ENCODE measurements at regions not wholly inside any gene's neighbourhood (a gene's known extent, or its start where the extent isn't known, plus 50 kb on each side); places are given as distances from the start of the nearest gene placed in this dataset.

DNA sequence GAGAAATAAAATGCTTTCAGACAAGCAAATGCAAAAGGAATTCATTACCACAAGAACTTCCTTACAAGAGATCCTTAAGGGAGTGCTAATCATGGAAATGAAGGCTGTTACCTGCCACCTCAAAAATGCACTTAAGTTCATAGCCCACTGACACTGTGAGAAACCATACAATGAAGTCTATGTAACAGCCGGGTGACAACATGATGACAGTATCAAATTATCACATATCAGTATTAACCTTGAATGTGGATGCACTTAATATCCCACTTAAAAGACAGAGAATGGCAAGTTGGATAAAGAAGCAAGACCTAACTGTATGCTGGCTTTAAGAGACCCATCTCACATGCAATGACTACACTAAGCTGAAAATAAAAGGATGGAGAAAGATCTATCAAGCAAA lies 403.4 kb upstream of the MC4R start:
- no peak for DNase-seq (ENCODE audit: low spot score)

DNA sequence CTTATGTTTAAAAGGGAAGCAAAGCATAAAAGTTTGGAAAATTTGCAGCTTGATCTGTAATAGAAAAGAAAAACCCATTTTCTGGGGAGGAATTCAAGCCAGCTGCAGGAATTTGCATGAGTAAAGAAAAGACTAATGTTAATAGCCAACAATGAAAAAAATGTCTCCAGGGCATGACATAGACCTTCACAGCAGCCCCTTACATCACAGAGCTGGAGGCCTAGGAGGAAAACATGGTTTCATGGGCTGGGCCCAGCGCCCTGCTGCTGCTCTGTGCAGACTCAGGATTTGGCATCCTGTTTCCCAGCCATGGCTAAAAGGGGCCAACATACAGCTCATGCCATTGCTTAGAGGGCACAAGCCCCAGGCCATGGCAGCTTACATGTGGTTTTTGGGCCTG lies 411.6 kb upstream of the MC4R start:
- no peak for DNase-seq (ENCODE audit: low spot score)

DNA sequence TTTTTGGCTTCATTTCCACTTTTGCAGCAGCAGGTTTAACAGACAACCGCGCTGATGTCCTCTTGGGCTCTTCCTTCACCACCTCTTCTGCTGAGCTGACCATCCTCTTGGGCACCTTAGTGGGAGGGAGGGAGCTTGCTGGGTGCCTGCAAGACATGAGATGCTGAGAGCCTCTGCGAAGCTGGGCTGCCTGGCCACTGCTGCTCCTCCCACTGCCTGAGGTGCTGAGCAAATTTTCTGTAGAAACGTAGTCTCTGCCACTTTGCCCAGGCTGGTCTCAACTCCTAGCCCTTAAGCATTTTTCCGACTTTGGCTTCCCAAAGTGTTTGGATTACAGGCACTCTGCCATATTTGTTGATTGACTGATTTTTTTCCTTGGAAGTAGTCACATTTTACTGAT lies 422.2 kb upstream of the MC4R start:
- no peak for DNase-seq (ENCODE audit: low spot score)

DNA sequence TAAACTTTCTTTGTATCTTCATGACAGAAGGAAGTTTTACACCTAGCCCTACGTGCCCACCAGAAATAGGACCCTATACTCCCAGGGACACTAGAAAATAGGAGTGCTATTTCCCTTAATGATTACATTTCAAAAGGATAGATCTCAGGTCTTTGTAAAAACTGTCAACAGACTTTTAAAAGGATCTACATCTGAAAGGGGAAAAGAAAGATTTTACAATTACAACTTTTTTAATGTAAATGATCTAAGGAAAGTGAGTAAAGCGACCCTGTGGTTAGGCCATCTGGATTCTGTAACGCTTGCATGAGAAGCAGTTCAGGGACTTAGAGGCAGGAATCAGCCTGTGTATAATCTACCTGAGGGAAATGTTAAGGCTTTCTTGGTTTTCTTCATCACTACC lies 431.8 kb upstream of the MC4R start:
- DNase-seq (ENCODE audit: low spot score): no peak

DNA sequence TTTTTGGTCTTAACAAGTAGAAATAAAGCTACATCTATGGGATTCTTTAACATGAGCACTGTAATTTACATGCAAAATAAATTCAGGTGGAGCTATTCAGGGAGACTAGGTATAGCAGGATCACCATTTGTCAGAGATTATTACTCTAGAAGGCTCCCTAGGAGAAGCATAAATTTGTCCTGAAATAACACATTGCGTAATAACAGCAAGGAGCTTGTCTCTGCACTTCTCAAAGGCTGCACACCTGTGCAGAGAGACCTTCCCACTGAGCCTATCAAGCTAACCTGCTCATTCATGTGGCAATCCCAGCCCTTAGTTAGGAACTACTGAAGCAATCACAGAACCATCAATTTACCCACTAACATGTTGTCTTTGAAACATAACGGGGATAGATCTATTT lies 437.4 kb upstream of the MC4R start:
- no peak for DNase-seq (ENCODE audit: low spot score)

DNA sequence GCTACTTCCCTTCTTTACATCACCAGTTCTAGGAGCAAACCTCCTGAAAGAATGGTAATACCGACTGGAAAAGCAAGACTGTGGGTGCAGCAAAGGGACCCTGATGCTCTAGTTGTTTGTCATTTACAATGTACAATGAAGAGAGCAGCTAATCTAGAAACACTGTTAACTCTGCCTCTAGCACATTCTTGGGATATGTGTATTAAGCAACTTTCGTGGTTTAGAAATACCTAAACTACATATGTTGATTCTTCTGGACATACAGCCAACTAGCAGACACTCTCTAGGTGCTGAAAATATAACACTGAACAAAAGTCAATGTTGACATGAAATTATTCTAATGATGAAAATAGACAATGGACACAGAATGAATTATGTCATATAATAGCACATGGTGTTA lies 440.3 kb upstream of the MC4R start:
- DNase-seq (ENCODE audit: low spot score): no peak

DNA sequence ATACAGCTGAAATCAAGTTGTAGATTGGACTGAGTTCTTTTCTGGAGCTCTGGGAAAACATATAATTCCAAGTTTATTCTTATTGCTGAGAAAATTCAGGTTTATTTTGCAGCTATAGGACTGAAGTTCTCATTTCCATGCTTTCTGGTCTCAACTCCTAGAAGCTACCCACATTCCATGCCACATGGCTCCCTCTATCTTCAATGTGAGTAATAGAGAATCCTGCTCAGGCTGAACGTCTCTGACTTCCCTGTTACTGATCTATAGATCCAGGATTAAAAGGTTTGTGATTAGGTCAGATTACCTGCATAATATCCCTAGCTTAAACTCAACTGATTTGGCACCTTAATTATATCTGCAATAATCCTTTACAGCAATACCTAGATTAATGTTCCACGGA lies 453.8 kb upstream of the MC4R start:
- DNase-seq (ENCODE audit: low spot score): no peak

DNA sequence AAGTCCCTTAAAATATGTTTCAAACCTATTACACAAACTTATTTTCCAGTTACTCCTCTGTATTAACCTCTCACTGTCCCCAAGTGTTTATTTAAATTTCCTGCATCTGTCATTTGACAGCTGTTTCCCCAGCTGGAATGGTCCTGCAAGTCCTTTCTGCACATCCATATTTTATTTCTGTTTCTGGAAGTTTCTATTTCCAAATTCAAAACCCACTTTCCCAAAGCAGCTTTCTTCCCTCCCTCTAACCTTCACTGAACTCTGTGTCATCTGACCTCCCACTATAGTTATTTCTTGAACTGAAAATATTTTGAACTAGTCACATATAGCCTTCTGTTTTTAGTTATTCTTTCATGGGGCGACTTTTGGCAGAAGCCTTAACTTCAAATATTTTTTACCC lies 459.4 kb upstream of the MC4R start:
- DNase-seq (ENCODE audit: low spot score): no peak

DNA sequence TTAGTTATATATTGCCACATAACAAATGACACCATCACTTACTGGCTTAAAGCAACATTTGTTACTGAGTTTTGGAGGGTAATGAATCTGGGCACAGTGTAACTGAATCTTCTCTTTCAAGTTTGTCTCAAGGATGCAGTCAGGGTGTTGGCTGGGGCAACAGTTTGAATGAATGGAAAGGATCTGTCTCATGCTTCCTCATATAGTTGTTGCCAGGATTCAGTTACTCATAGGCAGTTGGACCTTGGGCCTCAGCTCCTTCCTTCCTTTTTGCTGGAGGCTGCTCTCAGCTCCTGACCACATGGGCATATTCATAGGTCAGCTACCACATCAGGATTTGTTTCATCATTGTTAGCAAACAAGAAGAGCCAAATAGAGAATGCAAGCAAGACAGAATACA lies 466.1 kb upstream of the MC4R start:
- peak; percentile 88 for DNase-seq (ENCODE audit: low spot score)

DNA sequence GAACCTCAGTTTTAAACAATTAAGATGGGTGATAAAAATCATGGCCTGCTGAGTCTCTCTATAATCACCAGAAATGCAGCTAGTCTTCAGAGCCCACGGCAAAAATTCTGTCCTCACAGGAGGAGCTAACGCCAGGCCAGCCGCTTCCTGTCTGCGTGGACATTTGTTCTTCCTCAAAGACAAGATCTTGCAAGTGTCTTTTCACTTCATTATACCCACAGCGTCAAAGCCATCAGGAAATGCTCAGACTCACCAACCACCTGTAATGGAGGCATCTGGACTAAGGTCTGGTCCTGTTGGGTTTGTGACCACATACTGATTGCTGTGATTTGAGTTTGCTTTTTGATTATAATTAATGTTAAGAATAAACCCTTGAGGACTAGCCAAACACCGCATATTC lies 473.8 kb upstream of the MC4R start:
- DNase-seq (ENCODE audit: low spot score): no peak

DNA sequence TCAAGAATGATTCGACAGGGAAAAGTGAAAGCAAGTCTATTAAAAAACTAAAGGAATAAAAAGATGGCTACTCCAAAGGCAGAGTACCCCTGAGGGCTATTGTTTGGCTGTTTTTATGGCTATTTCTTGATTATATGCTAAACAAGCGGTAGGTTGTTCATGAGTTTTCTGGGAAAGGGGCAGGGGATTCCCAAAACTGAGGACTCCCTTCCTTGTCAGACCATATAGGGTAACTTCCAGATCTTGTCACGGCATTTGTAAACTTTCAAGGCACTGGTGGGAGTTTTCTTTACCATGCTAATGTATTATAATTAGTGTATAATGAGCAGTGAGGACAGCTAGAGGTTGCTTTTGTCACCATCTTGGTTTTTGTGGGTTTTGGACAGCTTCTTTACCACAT lies 474.9 kb upstream of the MC4R start:
- DNase-seq (ENCODE audit: low spot score): no peak

DNA sequence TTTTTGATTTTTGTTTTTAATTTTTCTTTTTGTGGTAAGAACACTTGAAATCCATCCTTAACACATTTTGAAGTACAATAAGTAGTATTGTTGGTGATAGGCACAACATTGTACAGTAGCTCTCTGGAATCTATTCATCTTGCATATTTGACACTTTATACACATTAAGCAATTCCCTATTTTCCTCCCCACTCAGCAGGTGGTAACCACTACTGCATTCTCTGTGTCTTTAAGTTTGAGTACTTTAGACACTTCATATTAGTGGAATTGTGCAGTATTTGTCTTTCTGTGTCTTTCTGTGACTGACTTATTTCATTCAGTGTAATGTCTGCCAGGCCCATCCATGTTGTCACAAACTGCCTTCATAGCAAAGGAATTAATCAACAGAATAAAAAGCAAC lies 471.7 kb upstream of the CDH20 start:
- DNase-seq (ENCODE audit: low spot score): no peak

DNA sequence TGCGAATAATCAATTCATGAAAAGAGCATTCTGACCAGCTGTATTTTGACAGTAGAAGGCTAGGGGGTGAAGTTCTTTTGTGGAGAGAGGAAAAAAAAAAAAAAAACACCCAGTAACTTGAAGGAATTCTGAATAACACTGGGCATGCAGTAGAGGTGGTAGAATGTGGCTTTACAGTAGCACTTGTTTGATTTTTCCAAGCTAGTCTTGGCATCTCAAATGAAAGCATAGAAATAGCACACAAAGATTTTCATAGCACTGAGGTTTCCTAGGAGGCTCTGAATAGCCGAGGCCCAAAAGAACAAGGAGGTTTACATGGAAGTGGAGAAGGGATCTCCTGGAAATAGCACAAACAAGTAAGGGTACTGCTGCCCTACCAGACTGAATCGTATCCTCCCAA lies 470.2 kb upstream of the CDH20 start:
- DNase-seq (ENCODE audit: low spot score): no peak

DNA sequence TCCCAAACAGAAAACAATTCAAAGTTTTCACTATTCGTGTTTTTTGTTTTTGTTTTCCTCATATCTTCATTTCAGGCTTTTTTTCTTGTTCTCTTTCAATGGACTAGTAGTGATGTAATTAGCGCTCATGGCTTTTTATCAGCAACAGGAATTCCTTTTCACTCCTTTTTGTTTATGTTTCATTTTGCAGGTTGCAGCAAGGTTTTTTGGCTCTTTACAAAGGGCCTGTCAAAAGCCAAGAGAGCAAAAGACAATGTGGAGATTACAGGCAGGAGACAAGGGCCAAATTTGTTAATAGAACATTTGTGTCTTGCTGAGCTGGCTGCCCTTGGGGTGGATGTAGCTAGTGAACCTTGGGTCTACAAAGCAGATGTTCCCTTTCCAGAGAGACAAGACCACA lies 467.4 kb upstream of the CDH20 start:
- no peak for DNase-seq (ENCODE audit: low spot score)

DNA sequence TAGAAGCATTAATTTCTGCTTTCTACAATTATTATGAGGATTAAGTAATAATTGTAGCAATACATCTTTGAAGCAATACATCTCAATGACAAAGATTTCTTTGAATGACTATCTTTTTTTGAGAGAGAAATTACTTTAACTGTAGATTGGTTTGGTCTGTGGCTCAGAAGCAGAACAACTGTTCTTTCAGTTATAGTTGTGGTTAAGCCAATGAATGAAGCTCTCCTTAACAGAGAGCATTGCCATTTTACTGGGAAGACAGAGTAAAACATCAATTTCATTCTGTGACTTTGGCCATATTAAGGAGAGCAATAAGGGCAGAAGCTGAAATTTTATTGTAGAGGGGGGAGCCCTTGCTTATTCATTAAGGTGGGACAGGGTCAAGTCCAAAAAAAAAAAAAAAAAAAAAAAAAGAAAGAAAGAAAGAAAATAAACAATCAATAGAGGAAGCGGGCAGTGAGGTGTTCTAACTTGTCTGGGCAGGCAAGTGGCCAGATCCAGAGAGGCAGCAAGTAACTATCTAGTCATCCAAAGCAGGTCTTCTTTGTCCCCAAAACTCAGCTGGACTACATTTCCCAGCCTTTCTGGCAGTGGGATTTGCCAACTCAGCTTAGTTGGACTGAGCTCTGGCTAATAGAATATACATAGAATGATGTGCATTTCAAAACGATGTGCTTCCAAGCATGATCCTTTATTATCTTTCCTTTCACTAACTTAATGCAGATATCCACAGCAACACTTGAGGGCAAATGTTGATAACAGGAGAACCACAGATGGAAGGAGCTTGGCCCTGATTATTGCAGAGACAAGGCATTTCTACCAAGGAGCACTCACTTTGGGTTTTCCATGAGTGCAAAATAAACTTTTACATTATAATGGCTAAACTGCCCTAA lies 462.7 kb upstream of the CDH20 start:
- no peak for DNase-seq (ENCODE audit: low spot score)

DNA sequence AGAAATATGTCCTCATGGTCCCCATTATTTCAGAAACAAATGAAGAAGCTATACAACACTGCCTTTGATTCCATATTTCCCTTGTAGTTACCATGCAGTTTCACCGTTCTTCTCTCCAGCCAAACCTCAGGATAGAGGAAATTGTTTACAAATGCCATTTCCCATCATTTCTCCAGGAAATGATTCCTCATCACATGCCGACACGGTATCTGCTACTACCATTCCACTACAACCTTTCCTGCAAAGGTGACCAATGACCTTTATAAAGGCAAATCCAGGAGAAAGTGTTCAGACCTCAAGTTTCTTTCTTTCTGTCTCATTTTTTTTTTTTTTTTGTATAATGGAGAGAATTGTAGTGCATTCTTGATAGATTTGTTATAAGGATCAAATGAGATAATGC lies 460.8 kb upstream of the CDH20 start:
- DNase-seq (ENCODE audit: low spot score): no peak

DNA sequence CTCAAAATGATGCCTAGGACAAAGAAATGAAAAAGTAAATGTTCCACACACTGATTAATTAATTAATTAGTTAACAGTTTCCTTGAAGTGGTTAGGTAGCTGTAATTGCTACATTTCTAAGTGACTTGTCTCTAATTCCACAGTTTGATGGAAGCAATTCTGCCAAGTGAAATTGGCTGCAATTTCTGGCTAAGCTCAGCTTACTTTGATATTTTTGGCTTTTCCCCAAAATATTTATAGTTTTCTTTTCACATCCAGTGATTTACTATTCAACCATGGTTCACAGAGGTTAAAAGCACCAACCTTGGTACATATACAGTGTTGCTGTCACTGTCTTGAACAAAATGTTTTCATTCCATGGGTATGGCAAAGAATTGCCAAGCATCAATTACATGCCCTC lies 459.5 kb upstream of the CDH20 start:
- no peak for DNase-seq (ENCODE audit: low spot score)

DNA sequence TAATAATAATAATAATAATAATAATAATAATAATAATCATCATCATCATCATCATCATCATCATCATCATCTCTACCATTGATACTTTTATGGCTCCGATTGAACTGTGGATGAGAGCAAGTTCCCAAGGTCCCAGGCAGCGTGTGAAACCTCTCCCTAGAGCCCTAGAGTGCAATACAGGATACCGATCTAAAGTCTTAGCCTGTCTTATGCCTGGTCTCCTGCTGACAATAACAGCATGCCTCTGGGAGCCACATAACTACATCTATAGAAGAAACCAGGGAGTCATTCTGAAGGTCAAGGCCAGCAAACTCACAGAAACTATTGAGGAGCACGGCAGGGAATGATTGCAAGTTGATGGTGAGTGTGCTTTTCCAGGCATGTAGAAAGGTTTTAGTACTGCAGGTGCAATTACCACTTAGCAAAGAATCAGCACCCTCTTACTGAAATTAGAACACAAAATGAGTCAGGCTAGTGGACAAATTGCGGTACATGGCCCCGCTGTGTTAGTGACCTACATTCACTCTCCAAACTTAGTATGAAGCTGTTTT lies 457.2 kb upstream of the CDH20 start:
- DNase-seq (ENCODE audit: low spot score): no peak

DNA sequence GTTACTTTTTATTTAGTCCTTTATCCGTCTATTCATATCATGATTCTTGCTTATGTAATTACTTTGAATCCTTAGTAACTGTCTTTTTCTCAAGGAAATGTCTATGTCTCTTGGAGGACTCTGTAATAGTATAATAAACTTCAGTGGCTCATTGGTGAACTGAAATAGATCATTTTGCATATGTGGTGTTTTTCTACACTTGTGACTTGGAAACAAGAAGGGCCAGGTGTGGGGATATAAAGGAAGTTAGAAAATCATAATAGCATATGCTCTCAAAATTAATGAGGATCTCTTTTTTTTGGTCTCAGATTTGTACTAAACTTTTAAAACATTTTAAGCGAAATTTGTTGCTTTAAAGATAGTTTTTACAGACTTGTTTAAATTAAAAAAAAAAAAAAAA lies 453.0 kb upstream of the CDH20 start:
- no peak for DNase-seq (ENCODE audit: low spot score)

DNA sequence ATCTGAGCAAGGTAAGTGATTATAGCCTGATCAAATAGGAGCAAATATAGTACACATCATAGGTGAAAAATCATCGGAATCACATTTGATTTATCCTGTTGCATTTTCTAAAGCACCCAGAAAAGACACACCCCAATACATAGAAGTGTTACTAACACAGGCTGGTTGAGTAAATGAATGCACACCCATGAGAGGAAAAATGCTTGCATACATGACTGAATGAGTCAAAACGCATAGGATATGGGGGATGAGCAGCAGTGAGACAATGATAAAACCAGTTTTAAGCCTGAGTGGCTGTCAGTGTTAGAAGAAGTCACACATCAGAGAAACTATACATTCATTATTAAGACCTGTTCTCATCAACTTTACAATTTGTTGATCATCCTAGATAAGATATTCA lies 449.6 kb upstream of the CDH20 start:
- DNase-seq (ENCODE audit: low spot score): no peak

DNA sequence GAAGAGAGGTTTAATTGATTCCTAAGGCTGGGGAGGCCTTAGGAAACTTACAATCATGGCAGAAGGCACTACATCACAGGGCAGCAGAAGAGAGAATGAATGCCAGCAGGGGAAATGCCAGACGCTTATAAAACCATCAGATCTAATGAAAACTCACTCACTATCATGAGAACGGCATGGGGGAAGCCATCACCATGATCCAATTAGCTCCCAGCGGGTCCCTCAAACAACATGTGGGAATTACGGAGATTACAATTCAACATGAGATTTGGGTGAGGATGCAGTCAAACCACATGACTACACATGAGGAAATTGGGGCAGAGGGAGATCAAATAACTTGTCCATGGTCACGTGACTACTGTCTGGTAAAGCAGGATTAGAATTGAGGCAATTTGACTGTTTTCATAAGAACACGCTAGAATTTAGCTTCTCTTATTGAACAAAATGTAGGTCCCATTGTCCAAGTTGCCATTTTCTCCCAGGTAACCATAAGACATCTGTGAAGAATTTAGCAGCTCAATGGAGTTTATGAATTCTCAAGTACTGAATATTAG lies 445.1 kb upstream of the CDH20 start:
- no peak for DNase-seq (ENCODE audit: low spot score)

DNA sequence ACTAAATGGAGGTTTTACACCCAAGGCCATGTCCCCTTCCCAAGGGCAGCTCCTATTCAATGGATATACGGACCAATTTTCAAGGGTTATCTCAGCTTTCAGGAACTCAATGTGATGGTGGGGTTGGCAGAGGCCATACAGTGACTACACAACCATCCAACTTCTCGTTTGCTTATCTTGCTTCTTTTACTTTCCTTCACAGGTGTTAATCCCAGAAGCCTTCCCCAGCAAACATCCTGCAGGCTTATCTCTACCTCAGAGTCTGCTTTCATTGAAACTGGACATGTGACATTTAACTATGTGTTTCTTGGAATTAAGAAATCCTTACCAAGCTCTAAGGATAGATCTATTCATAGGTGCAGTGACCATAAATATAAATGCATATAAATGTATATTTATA lies 443.8 kb upstream of the CDH20 start:
- no peak for DNase-seq (ENCODE audit: low spot score)

DNA sequence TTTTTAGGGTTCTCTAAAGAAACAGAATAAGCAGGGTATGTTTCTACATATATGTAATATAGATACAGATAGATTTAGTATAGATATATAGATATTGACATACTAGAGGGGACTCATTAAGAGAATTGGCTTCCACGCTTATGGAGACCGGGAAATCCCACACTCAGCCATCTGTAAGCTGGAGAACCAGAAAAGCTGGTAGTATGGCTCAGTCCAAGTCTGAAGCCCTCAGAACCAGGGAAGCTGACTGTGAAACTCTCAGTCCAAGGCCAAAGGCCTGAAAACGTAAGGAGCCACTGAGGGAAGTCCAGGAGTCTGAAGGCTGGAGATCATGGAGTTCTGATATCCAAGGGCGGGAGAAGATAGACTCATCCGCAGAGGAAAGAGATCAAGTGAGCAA lies 441.3 kb upstream of the CDH20 start:
- no peak for DNase-seq (ENCODE audit: low spot score)

DNA sequence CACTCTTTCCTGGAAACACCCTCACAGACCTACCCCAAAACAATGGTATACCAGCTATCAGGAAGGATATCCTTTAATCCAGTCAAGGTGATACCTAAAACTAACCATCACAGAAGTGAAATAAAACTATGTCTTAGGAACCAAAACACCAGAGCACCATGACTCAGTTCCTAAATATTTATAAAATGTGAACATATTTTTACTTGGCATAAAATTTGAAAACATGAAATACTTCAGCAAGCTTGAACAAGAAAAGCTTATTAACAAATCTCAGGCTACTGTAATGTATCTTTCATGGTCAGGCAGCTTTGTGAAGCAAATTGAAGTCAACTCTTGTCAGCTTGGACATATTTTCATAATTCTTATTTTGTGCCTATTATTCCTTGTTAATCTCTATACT lies 440.8 kb upstream of the CDH20 start:
- DNase-seq (ENCODE audit: low spot score): no peak

Data from kidney capillary endothelial cell (primary cell).